Prostate gland (tissue), 2 donors: ENCODE measurements at regions not wholly inside any gene's neighbourhood (a gene's known extent, or its start where the extent isn't known, plus 50 kb on each side); places are given as distances from the start of the nearest gene placed in this dataset.

ENCODE experiments used
- DNase-seq: peaks from one replicate; pipeline ENCODE4 v3.0.0-alpha.2; 2019; ENCODE audit warnings: low spot score
- H3K27ac ChIP-seq, 2 donors: fragments of 200-600 bp; sonication (generic); 2 replicates each; pipeline ENCODE4 v1.5.1; 2017 to 2019
- H3K27me3 ChIP-seq: fragments of 200-600 bp; sonication (generic); replicated peaks from 2 replicates; pipeline ENCODE4 v1.5.1; 2019; ENCODE audit not compliant: insufficient read depth
- H3K36me3 ChIP-seq, 2 donors: fragments of 200-600 bp; sonication (generic); 1 replicate in 1 of 2; 2 replicates in 1 of 2; pipeline versions ENCODE4 v1.5.1 to v1.8.1; 2017 to 2019
- H3K4me1 ChIP-seq: fragments of 200-600 bp; sonication (generic); replicated peaks from 2 replicates; pipeline ENCODE4 v1.5.1; 2019
- H3K4me3 ChIP-seq, 2 donors: fragments of 200-600 bp; sonication (generic); 2 replicates each; pipeline ENCODE4 v1.5.1; 2017 to 2019
- H3K9me3 ChIP-seq: fragments of 200-600 bp; sonication (generic); 2 replicates; pipeline ENCODE4 v1.5.1; 2017
- CTCF ChIP-seq, 4 experiments: fragments of 200-600 bp in 2 of 4; fragments of 450-650 bp in 2 of 4; sonication (generic) in 2 of 4; IDR thresholded peaks; 1 replicate in 3 of 4; 2 replicates in 1 of 4; pipeline ENCODE4 v1.5.1; 2016 to 2019; ENCODE audit warnings: antibody characterized with exemption in 4 of 4, mild to moderate bottlenecking in 2 of 4, moderate library complexity in 2 of 4
- POLR2A ChIP-seq: fragments of 450-650 bp; IDR thresholded peaks from one replicate; pipeline ENCODE4 v1.6.1; 2016; ENCODE audit warnings: antibody characterized with exemption, mild to moderate bottlenecking
- POLR2AphosphoS5 ChIP-seq: sonication (generic); formaldehyde crosslinking; IDR thresholded peaks from one replicate; pipeline ENCODE4 v1.6.1; 2017; ENCODE audit warnings: antibody characterized with exemption
- WGBS: methylation state at CpG from one replicate; pipeline ENCODE4 v1.1.5; 2018; 5-methylcytosine and 5-hydroxymethylcytosine counted together
- intact Hi-C: fragments of 100-400 bp; cut with DNase I; formaldehyde crosslinking; loops from one replicate; pipeline ENCODE4 v1.14.2; 2022

- WGBS: 55% methylated on average over 8 of the region's 8 CpGs
- no peak for DNase-seq
- Histone ChIP-seq H3K4me3 (no peak overlapping the region), H3K9me3 (no peaks in the 10 kb centered on the region), H3K4me1 (no peaks in the 10 kb centered on the region), H3K36me3 (no peaks in the 10 kb centered on the region), H3K27me3 (no peaks in the 10 kb centered on the region), H3K27ac (no peak overlapping the region)
- TF ChIP-seq POLR2AphosphoS5: no peak
- no peak for TF ChIP-seq CTCF (IDR thresholded peaks at IDR 0.05)
- TF ChIP-seq POLR2A: no peak
- intact Hi-C loops: no loop called here
Observed at GRCh38 chr14:36451310-36452065, 68.5 kb downstream of the NKX2-1 start.

- Histone ChIP-seq H3K27me3 (no peaks in the 10 kb centered on the region), H3K36me3 (no peaks in the 10 kb centered on the region), H3K9me3 (no peaks in the 10 kb centered on the region), H3K27ac (no peak overlapping the region), H3K4me3 (no peak overlapping the region), H3K4me1 (no peaks in the 10 kb centered on the region)
- WGBS: 93% methylated on average over 4 of the region's 4 CpGs
- TF ChIP-seq POLR2AphosphoS5: no peak
- TF ChIP-seq POLR2A: no peak
- no peak for DNase-seq
- intact Hi-C loops: no loop called here
Observed at GRCh38 chr14:36450550-36450949, 69.5 kb downstream of the NKX2-1 start.

- DNase-seq: no peak
- intact Hi-C loops: no loop called here
Observed at GRCh38 chr14:36449903-36450302, 70.1 kb downstream of the NKX2-1 start.

GRCh38 chr14:36443374-36443773 lies 76.7 kb downstream of the NKX2-1 start:
- H3K27me3 ChIP-seq: no peaks in the 10 kb centered on the region
- H3K9me3 ChIP-seq: no peaks in the 10 kb centered on the region
- no peaks in the 10 kb centered on the region for H3K36me3 ChIP-seq
- no peak for DNase-seq
- H3K27ac ChIP-seq: no peak overlapping the region
- intact Hi-C loops: no loop called here
- WGBS: 32% methylated on average over 4 of the region's 4 CpGs
- TF ChIP-seq CTCF (IDR thresholded peaks at IDR 0.05) (no peak), POLR2AphosphoS5 (no peak), POLR2A (no peak)
- no peak overlapping the region for H3K4me3 ChIP-seq
- no peaks in the 10 kb centered on the region for H3K4me1 ChIP-seq

More at GRCh38 chr14:36449903-36450302, 70.1 kb downstream of the NKX2-1 start:
- 85% methylated on average over 4 of the region's 4 CpGs for WGBS
- Histone ChIP-seq H3K27me3 (no peaks in the 10 kb centered on the region), H3K4me1 (no peaks in the 10 kb centered on the region), H3K36me3 (no peaks in the 10 kb centered on the region), H3K4me3 (no peak overlapping the region), H3K27ac (no peak overlapping the region), H3K9me3 (no peaks in the 10 kb centered on the region)
- no peak for TF ChIP-seq POLR2A
- TF ChIP-seq POLR2AphosphoS5: no peak
- TF ChIP-seq CTCF (IDR thresholded peaks at IDR 0.05): no peak

GRCh38 chr14:36442824-36443241 lies 77.2 kb downstream of the NKX2-1 start:
- 76% methylated on average over 4 of the region's 4 CpGs for WGBS
- Histone ChIP-seq H3K27me3 (no peaks in the 10 kb centered on the region), H3K4me3 (no peak overlapping the region), H3K9me3 (no peaks in the 10 kb centered on the region), H3K36me3 (no peaks in the 10 kb centered on the region), H3K27ac (no peak overlapping the region), H3K4me1 (no peaks in the 10 kb centered on the region)
- intact Hi-C loops: no loop called here
- TF ChIP-seq CTCF (IDR thresholded peaks at IDR 0.05) (no peak), POLR2AphosphoS5 (no peak), POLR2A (no peak)
- DNase-seq: no peak
